Fibroblast of lung (primary cell): ENCODE measurements at regions not wholly inside any gene's neighbourhood (a gene's known extent, or its start where the extent isn't known, plus 50 kb on each side); places are given as distances from the start of the nearest gene placed in this dataset.

Source experiments
- DNase-seq, 2 donors: peaks; one replicate each; pipeline versions ENCODE4 v3.0.0 to v3.0.0-alpha.2; 2010; ENCODE audit warnings: low read depth in 2 of 2
- H2AFZ ChIP-seq: 2 replicates; pipeline ENCODE4 v1.5.1; 2012; ENCODE audit warnings: low read length, control low read depth, inconsistent platforms
- H3K27ac ChIP-seq: 2 replicates; pipeline ENCODE4 v1.5.1; 2011; ENCODE audit warnings: low read length, control low read depth; ENCODE audit not compliant: insufficient read depth
- H3K27me3 ChIP-seq: 2 replicates; pipeline ENCODE4 v1.5.1; 2011; ENCODE audit warnings: mild to moderate bottlenecking, low read length; ENCODE audit not compliant: control insufficient read depth, insufficient read depth
- H3K36me3 ChIP-seq: 2 replicates; pipeline ENCODE4 v1.5.1; 2011; ENCODE audit warnings: low read length; ENCODE audit not compliant: control insufficient read depth, insufficient read depth
- H3K4me1 ChIP-seq: 2 replicates; pipeline ENCODE4 v1.5.1; 2011; ENCODE audit warnings: low read length; ENCODE audit not compliant: control insufficient read depth, insufficient read depth; ENCODE audit errors: extremely low read depth
- H3K4me2 ChIP-seq: 2 replicates; pipeline ENCODE4 v1.5.1; 2011; ENCODE audit warnings: low read length, control low read depth; ENCODE audit not compliant: insufficient read depth; ENCODE audit errors: extremely low read depth
- H3K4me3 ChIP-seq, 4 experiments: fragments of 200-600 bp in 1 of 4; sonication (generic) in 1 of 4; replicated peaks in 1 of 4; 2 replicates each; pipeline ENCODE4 v1.5.1; 2011 to 2016; ENCODE audit warnings: low read length in 4 of 4, low read depth in 3 of 4, mild to moderate bottlenecking in 3 of 4, control low read depth in 2 of 4, inconsistent platforms in 1 of 4, mixed read lengths in 1 of 4; ENCODE audit not compliant: insufficient read depth in 1 of 4; ENCODE audit errors: control extremely low read depth in 1 of 4
- H3K79me2 ChIP-seq: 2 replicates; pipeline ENCODE4 v1.5.1; 2012; ENCODE audit warnings: mild to moderate bottlenecking, low read length, inconsistent platforms; ENCODE audit not compliant: control insufficient read depth, insufficient read depth
- H3K9ac ChIP-seq: 2 replicates; pipeline ENCODE4 v1.5.1; 2011; ENCODE audit warnings: mild to moderate bottlenecking, low read length, control low read depth; ENCODE audit not compliant: insufficient read depth
- H3K9me3 ChIP-seq: 2 replicates; pipeline ENCODE4 v1.5.1; 2012; ENCODE audit warnings: low read depth, low read length; ENCODE audit not compliant: control insufficient read depth, insufficient read depth
- H4K20me1 ChIP-seq: 2 replicates; pipeline ENCODE4 v1.5.1; 2011; ENCODE audit warnings: low read length; ENCODE audit not compliant: control insufficient read depth, insufficient read depth; ENCODE audit errors: extremely low read depth
- EZH2 ChIP-seq: IDR thresholded peaks from 2 replicates; pipeline ENCODE4 v1.5.1; 2012; ENCODE audit warnings: low read length, control low read depth, mild to moderate bottlenecking; ENCODE audit errors: missing control alignments
- TF ChIP-seq, protein P1 (sequence below), 2 donors: IDR thresholded peaks in 1 of 2; conservative IDR thresholded peaks in 1 of 2; 1 replicate in 1 of 2; 2 replicates in 1 of 2; pipeline ENCODE4 v1.5.1; 2011 to 2012; ENCODE audit warnings: low read length in 2 of 2, control low read depth in 1 of 2, inconsistent platforms in 1 of 2, low read depth in 1 of 2, mild to moderate bottlenecking in 1 of 2

DNA sequence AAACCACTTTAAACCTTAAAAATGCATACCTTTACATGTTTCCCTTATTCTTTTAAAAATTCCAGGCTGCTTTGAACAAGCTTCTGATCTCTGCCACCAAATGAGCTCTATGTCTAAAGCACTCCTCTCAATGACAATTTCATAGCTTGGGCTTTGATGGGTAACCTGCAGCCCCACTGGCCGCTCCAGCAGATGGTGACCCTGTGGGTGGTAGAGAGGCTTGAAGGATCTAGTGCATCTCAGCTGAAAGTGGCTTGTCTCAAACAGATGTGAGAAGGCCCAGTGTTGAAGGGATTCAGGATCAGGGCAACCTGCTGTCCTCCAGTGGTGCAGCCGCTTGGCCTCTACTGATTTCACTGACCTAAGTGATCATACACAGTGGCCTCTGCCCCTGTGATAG lies 84.7 kb upstream of the IRF2BP2 start:
- TF ChIP-seq, protein P1, sequence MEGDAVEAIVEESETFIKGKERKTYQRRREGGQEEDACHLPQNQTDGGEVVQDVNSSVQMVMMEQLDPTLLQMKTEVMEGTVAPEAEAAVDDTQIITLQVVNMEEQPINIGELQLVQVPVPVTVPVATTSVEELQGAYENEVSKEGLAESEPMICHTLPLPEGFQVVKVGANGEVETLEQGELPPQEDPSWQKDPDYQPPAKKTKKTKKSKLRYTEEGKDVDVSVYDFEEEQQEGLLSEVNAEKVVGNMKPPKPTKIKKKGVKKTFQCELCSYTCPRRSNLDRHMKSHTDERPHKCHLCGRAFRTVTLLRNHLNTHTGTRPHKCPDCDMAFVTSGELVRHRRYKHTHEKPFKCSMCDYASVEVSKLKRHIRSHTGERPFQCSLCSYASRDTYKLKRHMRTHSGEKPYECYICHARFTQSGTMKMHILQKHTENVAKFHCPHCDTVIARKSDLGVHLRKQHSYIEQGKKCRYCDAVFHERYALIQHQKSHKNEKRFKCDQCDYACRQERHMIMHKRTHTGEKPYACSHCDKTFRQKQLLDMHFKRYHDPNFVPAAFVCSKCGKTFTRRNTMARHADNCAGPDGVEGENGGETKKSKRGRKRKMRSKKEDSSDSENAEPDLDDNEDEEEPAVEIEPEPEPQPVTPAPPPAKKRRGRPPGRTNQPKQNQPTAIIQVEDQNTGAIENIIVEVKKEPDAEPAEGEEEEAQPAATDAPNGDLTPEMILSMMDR (conservative IDR thresholded peaks at IDR 0.05 in 1 of 2, IDR thresholded peaks at IDR 0.05 in 1 of 2; ENCODE audit: low read depth in 1 of 2, low read length in 2 of 2), result no peak
- TF ChIP-seq EZH2, result no peak
- Histone ChIP-seq H3K4me1 (no peaks in the 10 kb centered on the region), H3K9ac (no peak overlapping the region), H4K20me1 (no peaks in the 10 kb centered on the region), H2AFZ (no peak overlapping the region), H3K36me3 (no peaks in the 10 kb centered on the region), H3K27me3 (no peaks in the 10 kb centered on the region), H3K4me3 (no peak overlapping the region), H3K27ac (no peak overlapping the region), H3K4me2 (no peak overlapping the region), H3K79me2 (no peaks in the 10 kb centered on the region), H3K9me3 (no peaks in the 10 kb centered on the region)
- no peak for DNase-seq

DNA sequence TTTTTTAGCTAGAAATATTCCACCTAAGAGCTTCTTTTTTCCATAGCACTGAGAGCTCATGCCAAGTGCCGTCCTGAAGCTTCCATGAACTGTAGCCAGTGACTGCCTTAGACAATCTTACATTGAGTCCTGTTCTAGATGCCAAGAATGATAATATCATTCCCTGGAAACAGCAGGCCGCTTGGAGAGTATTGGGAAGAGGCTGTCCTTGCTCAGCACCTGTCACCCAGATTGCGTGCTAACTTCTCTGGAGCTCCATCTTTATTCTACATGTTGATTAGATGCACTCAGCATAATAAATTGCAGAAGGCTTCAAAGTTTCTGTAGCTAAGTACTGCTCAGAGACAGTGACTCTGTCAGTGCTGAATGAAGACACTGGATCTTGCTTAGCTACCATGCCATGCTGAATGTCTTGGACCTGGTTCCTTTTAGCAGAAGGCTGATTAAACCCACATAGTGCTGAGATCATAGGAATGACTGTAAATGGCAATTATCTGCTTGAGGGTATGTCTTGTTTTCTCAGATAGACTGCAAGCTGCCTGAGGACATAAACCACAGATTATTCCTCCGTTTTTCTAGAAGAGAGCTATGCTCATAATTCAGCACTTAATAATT lies 83.1 kb upstream of the IRF2BP2 start:
- Histone ChIP-seq H4K20me1 (no peaks in the 10 kb centered on the region), H3K36me3 (no peaks in the 10 kb centered on the region), H3K4me1 (no peaks in the 10 kb centered on the region), H2AFZ (no peak overlapping the region), H3K79me2 (no peaks in the 10 kb centered on the region), H3K4me3 (no peak overlapping the region), H3K9ac (no peak overlapping the region), H3K27me3 (no peaks in the 10 kb centered on the region), H3K4me2 (no peak overlapping the region), H3K27ac (no peak overlapping the region), H3K9me3 (no peaks in the 10 kb centered on the region)
- TF ChIP-seq EZH2, result no peak
- TF ChIP-seq, protein P1 (conservative IDR thresholded peaks at IDR 0.05 in 1 of 2, IDR thresholded peaks at IDR 0.05 in 1 of 2; ENCODE audit: low read depth in 1 of 2, low read length in 2 of 2), result no peak
- DNase-seq, result no peak

DNA sequence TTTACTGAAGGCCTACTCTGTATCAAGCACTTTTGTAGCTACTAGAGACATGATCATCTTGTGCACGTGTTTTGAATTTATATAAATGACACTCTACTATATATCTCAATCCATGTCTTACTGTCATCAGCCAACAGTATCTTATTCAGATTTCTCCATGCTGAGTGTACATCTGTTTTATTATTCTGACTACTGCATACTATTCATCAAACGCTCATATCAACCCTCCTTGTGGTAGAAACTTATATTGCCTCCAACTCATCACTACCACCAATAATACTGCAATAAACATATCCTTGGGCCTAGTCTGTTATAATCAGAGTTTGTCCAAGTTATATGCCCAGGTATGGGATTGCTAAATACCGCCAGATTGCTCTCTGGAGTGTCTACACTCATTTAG lies 81.6 kb upstream of the IRF2BP2 start:
- peak in 1 of 2 donors; percentile 36 for DNase-seq
- Histone ChIP-seq H3K4me2 (no peak overlapping the region), H3K4me1 (no peaks in the 10 kb centered on the region), H3K27me3 (no peaks in the 10 kb centered on the region), H3K9ac (no peak overlapping the region), H3K27ac (no peak overlapping the region), H3K9me3 (no peaks in the 10 kb centered on the region), H3K79me2 (no peaks in the 10 kb centered on the region), H4K20me1 (no peaks in the 10 kb centered on the region), H3K4me3 (no peak overlapping the region), H3K36me3 (no peaks in the 10 kb centered on the region), H2AFZ (no peak overlapping the region)
- TF ChIP-seq, protein P1 (conservative IDR thresholded peaks at IDR 0.05 in 1 of 2, IDR thresholded peaks at IDR 0.05 in 1 of 2; ENCODE audit: low read depth in 1 of 2, low read length in 2 of 2), result peak in 1 of 2 donors; percentile 32
- no peak for TF ChIP-seq EZH2
